Liver (tissue), 3 donors: ENCODE measurements at regions not wholly inside any gene's neighbourhood (a gene's known extent, or its start where the extent isn't known, plus 50 kb on each side); places are given as distances from the start of the nearest gene placed in this dataset.

ENCODE experiments used
- ATF3 ChIP-seq: IDR thresholded peaks from 2 replicates; pipeline ENCODE4 v1.6.1; 2016; ENCODE audit warnings: antibody characterized with exemption
- FOXA1 ChIP-seq: IDR thresholded peaks from 2 replicates; pipeline ENCODE4 v1.6.1; 2016; ENCODE audit warnings: antibody characterized with exemption
- GABPA ChIP-seq, 2 donors: IDR thresholded peaks in 1 of 2; conservative IDR thresholded peaks in 1 of 2; 2 replicates each; pipeline ENCODE4 v1.6.1; 2016; ENCODE audit warnings: antibody characterized with exemption in 2 of 2, mild to moderate bottlenecking in 1 of 2, moderate library complexity in 1 of 2
- JUND ChIP-seq, 2 donors: IDR thresholded peaks; 2 replicates each; pipeline ENCODE4 v1.6.1; 2016; ENCODE audit warnings: antibody characterized with exemption in 2 of 2
- MAX ChIP-seq: IDR thresholded peaks from 2 replicates; pipeline ENCODE4 v1.6.1; 2016; ENCODE audit warnings: antibody characterized with exemption
- RAD21 ChIP-seq, 2 donors: IDR thresholded peaks; 2 replicates each; pipeline ENCODE4 v1.6.1; 2016; ENCODE audit warnings: antibody characterized with exemption in 2 of 2, mild to moderate bottlenecking in 2 of 2
- REST ChIP-seq: IDR thresholded peaks from 2 replicates; pipeline ENCODE4 v1.6.1; 2016; ENCODE audit warnings: antibody characterized with exemption, mild to moderate bottlenecking
- RXRA ChIP-seq, 2 donors: IDR thresholded peaks; 2 replicates each; pipeline ENCODE4 v1.6.1; 2017 to 2018; ENCODE audit warnings: antibody characterized with exemption in 2 of 2, mild to moderate bottlenecking in 1 of 2
- SP1 ChIP-seq: IDR thresholded peaks from 2 replicates; pipeline ENCODE4 v1.6.1; 2018; ENCODE audit warnings: antibody characterized with exemption, mild to moderate bottlenecking
- TAF1 ChIP-seq: conservative IDR thresholded peaks from 2 replicates; pipeline ENCODE4 v1.6.1; 2016; ENCODE audit warnings: antibody characterized with exemption, mild to moderate bottlenecking
- YY1 ChIP-seq: IDR thresholded peaks from 2 replicates; pipeline ENCODE4 v1.6.1; 2016; ENCODE audit warnings: antibody characterized with exemption, mild to moderate bottlenecking
- TF ChIP-seq, protein P1 (sequence below): IDR thresholded peaks from 2 replicates; pipeline ENCODE4 v1.6.1; 2016; ENCODE audit warnings: antibody characterized with exemption
- TF ChIP-seq, protein P2 (sequence below): fragments of 150-350 bp; IDR thresholded peaks from 2 replicates; pipeline ENCODE4 v1.5.1; 2017; ENCODE audit warnings: improper control_type of control experiment, low read depth, low read length; ENCODE audit not compliant: missing input control
- donor health status: healthy.
- donor health status: healthy.

DNA sequence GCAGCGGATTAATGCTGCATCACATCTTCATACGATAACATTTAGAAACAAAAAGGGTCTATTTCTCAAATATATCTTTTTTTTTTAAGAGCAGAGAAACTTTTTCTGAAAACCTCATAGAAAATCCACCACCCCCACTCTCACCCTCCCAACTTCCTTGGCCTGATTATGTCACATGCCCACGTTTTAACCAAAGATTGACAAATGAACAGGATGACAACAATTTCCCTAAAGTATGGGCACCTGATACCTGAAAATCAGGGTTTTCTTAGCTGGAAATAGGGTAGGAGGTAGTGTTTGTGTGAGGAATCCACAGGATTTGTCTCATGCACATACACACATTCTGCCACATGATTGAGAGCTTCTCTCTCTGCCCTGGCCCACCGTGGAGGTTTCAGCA, 74.7 kb upstream of the MDM1 start:
- TF ChIP-seq, protein P1, sequence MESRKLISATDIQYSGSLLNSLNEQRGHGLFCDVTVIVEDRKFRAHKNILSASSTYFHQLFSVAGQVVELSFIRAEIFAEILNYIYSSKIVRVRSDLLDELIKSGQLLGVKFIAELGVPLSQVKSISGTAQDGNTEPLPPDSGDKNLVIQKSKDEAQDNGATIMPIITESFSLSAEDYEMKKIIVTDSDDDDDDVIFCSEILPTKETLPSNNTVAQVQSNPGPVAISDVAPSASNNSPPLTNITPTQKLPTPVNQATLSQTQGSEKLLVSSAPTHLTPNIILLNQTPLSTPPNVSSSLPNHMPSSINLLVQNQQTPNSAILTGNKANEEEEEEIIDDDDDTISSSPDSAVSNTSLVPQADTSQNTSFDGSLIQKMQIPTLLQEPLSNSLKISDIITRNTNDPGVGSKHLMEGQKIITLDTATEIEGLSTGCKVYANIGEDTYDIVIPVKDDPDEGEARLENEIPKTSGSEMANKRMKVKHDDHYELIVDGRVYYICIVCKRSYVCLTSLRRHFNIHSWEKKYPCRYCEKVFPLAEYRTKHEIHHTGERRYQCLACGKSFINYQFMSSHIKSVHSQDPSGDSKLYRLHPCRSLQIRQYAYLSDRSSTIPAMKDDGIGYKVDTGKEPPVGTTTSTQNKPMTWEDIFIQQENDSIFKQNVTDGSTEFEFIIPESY: no peak
- TF ChIP-seq, protein P2, sequence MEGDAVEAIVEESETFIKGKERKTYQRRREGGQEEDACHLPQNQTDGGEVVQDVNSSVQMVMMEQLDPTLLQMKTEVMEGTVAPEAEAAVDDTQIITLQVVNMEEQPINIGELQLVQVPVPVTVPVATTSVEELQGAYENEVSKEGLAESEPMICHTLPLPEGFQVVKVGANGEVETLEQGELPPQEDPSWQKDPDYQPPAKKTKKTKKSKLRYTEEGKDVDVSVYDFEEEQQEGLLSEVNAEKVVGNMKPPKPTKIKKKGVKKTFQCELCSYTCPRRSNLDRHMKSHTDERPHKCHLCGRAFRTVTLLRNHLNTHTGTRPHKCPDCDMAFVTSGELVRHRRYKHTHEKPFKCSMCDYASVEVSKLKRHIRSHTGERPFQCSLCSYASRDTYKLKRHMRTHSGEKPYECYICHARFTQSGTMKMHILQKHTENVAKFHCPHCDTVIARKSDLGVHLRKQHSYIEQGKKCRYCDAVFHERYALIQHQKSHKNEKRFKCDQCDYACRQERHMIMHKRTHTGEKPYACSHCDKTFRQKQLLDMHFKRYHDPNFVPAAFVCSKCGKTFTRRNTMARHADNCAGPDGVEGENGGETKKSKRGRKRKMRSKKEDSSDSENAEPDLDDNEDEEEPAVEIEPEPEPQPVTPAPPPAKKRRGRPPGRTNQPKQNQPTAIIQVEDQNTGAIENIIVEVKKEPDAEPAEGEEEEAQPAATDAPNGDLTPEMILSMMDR: no peak
- no peak for TF ChIP-seq TAF1
- TF ChIP-seq YY1: no peak
- no peak for TF ChIP-seq MAX
- no peak for TF ChIP-seq REST
- no peak for TF ChIP-seq SP1
- TF ChIP-seq ATF3: no peak
- TF ChIP-seq FOXA1: no peak
- no peak for TF ChIP-seq RAD21 (IDR thresholded peaks at IDR 0.05)
- TF ChIP-seq GABPA (IDR thresholded peaks at IDR 0.05 in 1 of 2, conservative IDR thresholded peaks at IDR 0.05 in 1 of 2): no peak
- TF ChIP-seq JUND (IDR thresholded peaks at IDR 0.05): no peak
- TF ChIP-seq RXRA (IDR thresholded peaks at IDR 0.05): no peak
